ENCODE measurements at regions not wholly inside any gene's neighbourhood (a gene's known extent, or its start where the extent isn't known, plus 50 kb on each side); places are given as distances from the start of the nearest gene placed in this dataset.
"Not testable (repeated sequence)": the region's sequence is repeated elsewhere in the genome, so short reads cannot be mapped to it uniquely, and the experiment has no call there.

- TF ChIP-seq CTCF, POLR2A, POLR2AphosphoS5 (IDR thresholded peaks at IDR 0.05): not testable (repeated sequence)
Measured at GRCh38 chr17:20705186-20705585, 125.7 kb downstream of the CDRT15L2 start.

Data from prostate gland (tissue), 2 donors.